ENCODE measurements at regions not wholly inside any gene's neighbourhood (a gene's known extent, or its start where the extent isn't known, plus 50 kb on each side); places are given as distances from the start of the nearest gene placed in this dataset.

DNA sequence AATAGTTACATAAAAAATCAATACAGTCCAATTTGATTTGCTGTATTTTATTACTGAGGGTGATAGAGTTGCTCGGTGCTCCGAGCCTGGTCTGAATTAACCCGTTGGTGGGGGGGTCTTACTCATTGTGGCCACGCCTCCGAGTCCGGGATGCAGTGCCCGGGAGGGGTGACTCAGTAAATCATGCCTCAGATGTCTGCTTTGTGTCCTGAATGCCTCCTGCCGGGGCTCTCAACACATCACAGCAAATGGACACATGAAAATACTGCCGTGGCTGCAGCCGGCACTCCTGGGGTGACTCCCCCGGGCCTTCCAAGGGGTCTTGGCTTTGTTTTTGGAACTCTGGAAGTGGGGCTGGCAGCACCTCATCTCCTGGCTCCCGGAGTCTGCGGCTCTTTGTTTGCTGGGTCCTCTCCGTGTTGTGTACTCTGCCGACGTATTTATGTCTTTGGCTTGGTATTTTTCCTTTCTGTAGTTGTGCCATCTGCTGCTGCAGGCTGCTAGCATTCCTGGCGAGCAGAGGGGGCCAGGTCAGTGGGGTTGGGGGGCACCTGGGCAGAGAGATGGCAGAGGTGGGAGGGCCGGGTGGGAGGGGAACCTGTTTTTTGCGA is 129.0 kb downstream of the AACS start (continued):
- TF ChIP-seq MLX (CRISPR knock-in tag; IDR thresholded peaks at IDR 0.05): no peak

GRCh38 chr12:125194987-125195386 is 129.8 kb downstream of the AACS start:
- peaks cover 19% of the 10 kb centered on the region for H3K36me3 Mint-ChIP-seq
- H3K27ac Mint-ChIP-seq: no peak overlapping the region
- TF ChIP-seq, protein P1, sequence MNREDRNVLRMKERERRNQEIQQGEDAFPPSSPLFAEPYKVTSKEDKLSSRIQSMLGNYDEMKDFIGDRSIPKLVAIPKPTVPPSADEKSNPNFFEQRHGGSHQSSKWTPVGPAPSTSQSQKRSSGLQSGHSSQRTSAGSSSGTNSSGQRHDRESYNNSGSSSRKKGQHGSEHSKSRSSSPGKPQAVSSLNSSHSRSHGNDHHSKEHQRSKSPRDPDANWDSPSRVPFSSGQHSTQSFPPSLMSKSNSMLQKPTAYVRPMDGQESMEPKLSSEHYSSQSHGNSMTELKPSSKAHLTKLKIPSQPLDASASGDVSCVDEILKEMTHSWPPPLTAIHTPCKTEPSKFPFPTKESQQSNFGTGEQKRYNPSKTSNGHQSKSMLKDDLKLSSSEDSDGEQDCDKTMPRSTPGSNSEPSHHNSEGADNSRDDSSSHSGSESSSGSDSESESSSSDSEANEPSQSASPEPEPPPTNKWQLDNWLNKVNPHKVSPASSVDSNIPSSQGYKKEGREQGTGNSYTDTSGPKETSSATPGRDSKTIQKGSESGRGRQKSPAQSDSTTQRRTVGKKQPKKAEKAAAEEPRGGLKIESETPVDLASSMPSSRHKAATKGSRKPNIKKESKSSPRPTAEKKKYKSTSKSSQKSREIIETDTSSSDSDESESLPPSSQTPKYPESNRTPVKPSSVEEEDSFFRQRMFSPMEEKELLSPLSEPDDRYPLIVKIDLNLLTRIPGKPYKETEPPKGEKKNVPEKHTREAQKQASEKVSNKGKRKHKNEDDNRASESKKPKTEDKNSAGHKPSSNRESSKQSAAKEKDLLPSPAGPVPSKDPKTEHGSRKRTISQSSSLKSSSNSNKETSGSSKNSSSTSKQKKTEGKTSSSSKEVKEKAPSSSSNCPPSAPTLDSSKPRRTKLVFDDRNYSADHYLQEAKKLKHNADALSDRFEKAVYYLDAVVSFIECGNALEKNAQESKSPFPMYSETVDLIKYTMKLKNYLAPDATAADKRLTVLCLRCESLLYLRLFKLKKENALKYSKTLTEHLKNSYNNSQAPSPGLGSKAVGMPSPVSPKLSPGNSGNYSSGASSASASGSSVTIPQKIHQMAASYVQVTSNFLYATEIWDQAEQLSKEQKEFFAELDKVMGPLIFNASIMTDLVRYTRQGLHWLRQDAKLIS (CRISPR knock-in tag; IDR thresholded peaks at IDR 0.05; ENCODE audit: borderline replicate concordance): no peak
- TF ChIP-seq ZNF281 (CRISPR knock-in tag; IDR thresholded peaks at IDR 0.05): peak; percentile 56; the same call in 1 of the 2 replicates
- TF ChIP-seq FOXP4 (CRISPR knock-in tag; IDR thresholded peaks at IDR 0.05): 0 out of 2 replicates have a peak, but pooled peaks have one; percentile 34
- TF ChIP-seq, protein P2, sequence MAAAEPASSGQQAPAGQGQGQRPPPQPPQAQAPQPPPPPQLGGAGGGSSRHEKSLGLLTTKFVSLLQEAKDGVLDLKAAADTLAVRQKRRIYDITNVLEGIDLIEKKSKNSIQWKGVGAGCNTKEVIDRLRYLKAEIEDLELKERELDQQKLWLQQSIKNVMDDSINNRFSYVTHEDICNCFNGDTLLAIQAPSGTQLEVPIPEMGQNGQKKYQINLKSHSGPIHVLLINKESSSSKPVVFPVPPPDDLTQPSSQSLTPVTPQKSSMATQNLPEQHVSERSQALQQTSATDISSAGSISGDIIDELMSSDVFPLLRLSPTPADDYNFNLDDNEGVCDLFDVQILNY (CRISPR knock-in tag; IDR thresholded peaks at IDR 0.05): no peak
- no peak for TF ChIP-seq ZSCAN18 (CRISPR knock-in tag; IDR thresholded peaks at IDR 0.05)
- no peak for ATAC-seq
- no peaks in the 10 kb centered on the region for H3K9me3 Mint-ChIP-seq
- DNase-seq (ENCODE audit: low spot score): peak; percentile 39
- no peaks in the 10 kb centered on the region for H3K27me3 Mint-ChIP-seq (ENCODE audit: low read depth)
- ChIA-PET CTCF (interaction anchor here (1.9 kb wide), 1 partner anchor 11 kb away, joined by 4 read pairs; no protein-coding TSS in a partner anchor), POLR2A (no interaction called here)
- H3K4me1 Mint-ChIP-seq: peaks cover 69% of the 10 kb centered on the region
- H3K4me3 Mint-ChIP-seq: peak overlapping the region; percentile 6; the same call in 1 of the 2 replicates

DNA sequence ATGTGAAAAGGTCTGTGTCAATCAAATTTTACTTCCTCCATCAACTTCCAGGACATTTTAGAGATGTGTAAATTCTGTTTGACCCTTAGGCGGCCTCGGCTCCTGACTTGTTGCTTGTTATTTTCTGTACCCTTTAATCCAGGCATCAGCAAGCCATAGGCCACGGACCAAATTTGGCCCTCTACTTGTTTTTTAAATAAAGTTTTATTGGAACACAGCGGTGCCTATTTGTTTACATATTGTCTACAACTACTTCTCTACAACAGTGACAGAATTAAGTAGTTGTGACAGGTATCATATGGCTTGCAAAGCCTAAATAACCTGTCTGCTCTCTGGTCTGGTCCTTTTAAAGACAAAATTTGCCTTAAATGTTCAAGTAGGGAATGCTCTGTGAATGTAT is 132.1 kb downstream of the AACS start:
- ATAC-seq: no peak
- ChIA-PET CTCF (interaction anchor here (1.8 kb wide), 1 partner anchor 136 kb away, joined by 5 read pairs; no protein-coding TSS in a partner anchor), POLR2A (no interaction called here)
- H3K4me1 Mint-ChIP-seq: peaks cover 55% of the 10 kb centered on the region
- no peak for DNase-seq (ENCODE audit: low spot score)
- peaks cover 34% of the 10 kb centered on the region for H3K36me3 Mint-ChIP-seq
- H3K27ac Mint-ChIP-seq: no peak overlapping the region
- TF ChIP-seq ZBTB21 (CRISPR knock-in tag; IDR thresholded peaks at IDR 0.05; ENCODE audit: borderline replicate concordance) (no peak), ZNF532 (CRISPR knock-in tag; IDR thresholded peaks at IDR 0.05; ENCODE audit: borderline replicate concordance) (no peak), SMAD4 (CRISPR knock-in tag; IDR thresholded peaks at IDR 0.05) (no peak)
- no peak overlapping the region for H3K4me3 Mint-ChIP-seq
- H3K9me3 Mint-ChIP-seq: peaks cover 15% of the 10 kb centered on the region
- no peaks in the 10 kb centered on the region for H3K27me3 Mint-ChIP-seq (ENCODE audit: low read depth)
